Activated CD4-positive, CD25-positive, alpha-beta regulatory T cell treated with anti-CD3 and anti-CD28 coated beads, Interleukin-2, amount 50 U/mL, for 72 hours (primary cell): ENCODE measurements at regions not wholly inside any gene's neighbourhood (a gene's known extent, or its start where the extent isn't known, plus 50 kb on each side); places are given as distances from the start of the nearest gene placed in this dataset.
"Not testable (repeated sequence)": the region's sequence is repeated elsewhere in the genome, so short reads cannot be mapped to it uniquely, and the experiment has no call there.

Source experiments
- DNase-seq: peaks from one replicate; pipeline ENCODE4 v3.0.0; 2021

DNA sequence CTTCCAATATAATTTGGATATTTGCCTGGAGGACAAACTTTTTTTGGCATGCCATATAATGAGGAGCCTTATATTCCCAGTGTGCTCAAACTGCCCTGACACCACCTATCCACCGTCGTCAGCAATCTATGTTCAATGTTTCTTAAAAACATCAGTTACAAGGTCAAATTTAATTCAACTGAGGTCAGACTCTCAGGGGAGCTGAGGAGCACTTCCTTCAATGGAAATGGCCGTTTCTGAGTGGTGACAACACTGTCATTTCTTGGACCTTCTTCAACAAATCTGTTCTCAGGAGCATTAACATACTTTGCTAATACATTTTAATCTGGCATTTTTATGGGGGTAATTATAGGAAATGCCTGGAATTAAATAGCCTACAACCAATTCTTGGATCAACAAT lies 90.8 kb upstream of the FBXO28 start:
- not testable (repeated sequence) for DNase-seq

- not testable (repeated sequence) for DNase-seq
Observed at GRCh38 chr1:224022249-224022970, 91.5 kb upstream of the FBXO28 start.

DNA sequence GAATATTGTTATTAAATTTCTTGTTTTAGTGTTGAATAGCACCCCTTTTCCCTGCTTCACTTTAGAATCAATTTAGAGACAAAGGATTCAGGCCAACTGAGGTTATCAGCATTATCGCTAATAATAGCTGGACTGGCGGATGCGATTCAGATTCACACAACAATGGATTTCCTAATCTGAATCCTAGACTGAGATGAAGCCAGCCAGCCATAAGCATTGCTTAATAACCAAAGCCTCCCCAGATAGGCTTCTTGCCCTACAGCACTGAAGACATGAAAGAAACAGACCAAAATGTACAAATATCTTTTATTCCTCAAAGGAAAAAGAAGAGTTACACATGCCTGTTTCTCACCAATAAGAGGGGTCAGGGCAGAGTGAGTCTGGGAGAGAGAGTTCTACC lies 94.0 kb upstream of the FBXO28 start:
- DNase-seq, result not testable (repeated sequence)

GRCh38 chr1:224015782-224016181 lies 98.1 kb upstream of the FBXO28 start:
- not testable (repeated sequence) for DNase-seq

DNA sequence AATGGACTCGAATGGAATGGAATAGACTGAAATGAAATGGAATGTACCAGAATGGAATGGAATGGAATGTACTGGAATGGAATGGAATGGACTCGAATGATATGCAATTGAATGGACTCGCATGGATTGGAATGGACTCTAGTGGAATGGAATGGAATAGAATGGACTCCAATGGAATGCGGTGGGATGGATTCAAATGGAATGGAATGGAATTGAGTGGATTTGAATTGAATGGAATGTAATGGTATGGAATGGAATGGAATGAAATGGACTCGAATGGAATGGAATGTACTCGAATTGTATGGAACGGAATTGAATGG lies 99.6 kb upstream of the FBXO28 start:
- no peak for DNase-seq

- DNase-seq, result not testable (repeated sequence)
Observed at GRCh38 chr1:224013626-224014329, 100.1 kb upstream of the FBXO28 start.

DNA sequence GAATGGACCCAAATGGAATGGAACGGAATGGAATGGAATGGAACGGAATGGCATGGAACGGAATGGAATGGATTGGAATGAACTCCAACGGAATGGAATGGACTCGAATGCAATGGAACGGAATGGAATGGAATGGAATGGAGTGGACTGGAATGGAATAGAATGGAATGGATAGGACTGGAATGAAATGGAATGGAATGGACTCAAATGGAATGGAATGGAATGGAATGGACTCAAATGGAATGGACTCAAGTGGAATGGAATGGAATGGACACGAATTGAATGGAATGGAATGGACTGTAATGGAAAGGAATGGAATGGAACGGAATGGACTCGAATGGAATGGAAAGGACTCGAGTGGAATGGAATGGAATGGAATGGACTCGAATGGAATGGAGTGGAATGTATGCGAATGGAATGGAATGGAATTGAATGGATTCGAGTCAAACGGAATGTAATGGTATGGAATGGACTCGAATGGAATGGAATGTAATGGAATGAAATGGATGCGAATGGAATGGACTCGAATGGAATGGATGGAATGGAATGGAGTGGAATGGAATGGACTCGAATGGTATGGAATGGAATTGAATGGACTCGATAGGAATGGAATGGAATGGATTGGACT lies 101.0 kb upstream of the FBXO28 start:
- DNase-seq, result not testable (repeated sequence)

- not testable (repeated sequence) for DNase-seq
Observed at GRCh38 chr1:224012162-224012561, 101.7 kb upstream of the FBXO28 start.

GRCh38 chr1:224011751-224012150 lies 102.2 kb upstream of the FBXO28 start:
- not testable (repeated sequence) for DNase-seq

- DNase-seq, result not testable (repeated sequence)
Observed at GRCh38 chr1:224011153-224011552, 102.8 kb upstream of the FBXO28 start.

DNA sequence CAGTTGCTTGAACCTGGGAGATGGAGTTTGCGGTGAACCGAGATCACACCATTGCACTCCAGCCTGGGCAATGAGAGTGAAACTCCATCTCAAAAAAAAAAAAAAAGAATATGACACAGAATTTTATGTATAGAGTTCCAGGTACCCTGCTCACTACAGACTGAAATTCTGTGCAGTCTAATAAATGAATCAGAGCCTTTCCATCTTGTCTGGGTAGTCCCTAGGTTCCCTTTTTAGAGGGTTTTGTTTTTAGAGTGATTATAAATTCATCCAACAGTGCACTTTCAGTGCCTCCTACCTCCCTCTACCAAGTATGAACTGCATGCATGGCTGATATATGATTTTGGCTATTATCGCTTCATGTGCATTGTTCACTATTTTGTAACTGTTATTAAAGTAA lies 107.9 kb upstream of the FBXO28 start:
- DNase-seq, result not testable (repeated sequence)

DNA sequence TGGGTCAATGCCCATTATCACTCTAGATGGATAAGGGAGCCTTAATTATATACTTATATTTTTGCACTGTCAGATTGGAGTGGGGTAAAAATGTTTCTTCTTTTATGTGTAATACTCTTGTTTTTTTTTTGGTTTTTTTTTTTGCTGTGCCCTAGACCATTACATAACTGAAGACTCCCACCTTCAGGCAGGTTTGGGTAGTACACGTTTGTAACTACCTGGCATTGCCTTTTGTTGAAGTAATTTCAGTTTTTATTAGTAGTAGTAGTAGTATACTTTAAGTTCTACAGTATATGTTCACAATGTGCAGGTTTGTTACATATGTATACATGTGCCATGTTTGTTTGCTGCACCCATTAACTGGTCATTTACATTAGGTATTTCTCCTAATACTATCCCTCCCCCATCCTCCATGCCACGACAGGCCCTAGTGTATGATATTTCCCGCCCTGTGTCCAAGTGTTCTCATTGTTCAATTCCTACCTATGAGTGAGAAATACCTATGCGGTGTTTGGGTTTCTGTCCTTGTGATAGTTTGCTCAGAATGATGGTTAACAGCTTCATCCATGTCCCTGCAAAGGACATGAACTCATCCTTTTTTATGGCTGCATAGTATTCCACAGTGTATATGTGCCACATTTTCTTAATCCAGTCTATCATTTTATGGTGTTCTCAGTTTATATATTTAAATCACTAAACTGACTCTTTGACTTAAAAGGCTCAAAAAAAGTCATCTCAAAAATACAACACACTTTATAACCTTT lies 109.2 kb upstream of the FBXO28 start:
- DNase-seq, result not testable (repeated sequence)

DNA sequence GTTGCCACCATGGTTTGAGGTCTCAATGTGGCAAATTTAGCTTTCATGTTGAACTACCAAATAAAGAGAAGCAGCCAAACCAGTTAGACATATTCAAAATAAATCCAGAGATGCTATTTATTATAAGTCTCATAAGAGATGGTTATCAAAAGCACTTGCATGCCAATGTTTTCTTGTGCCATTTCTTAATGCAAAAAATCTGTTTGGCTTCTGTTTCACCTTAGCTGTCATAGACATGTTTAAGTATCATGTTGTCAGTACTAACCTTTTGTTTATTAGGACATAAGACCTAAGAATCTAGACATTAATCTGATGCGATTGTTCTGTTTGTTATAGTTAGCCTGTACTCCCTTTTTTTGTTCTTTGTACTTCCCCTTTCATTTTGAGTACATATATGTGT lies 110.0 kb upstream of the FBXO28 start:
- not testable (repeated sequence) for DNase-seq

- not testable (repeated sequence) for DNase-seq
Observed at GRCh38 chr1:224001757-224002156, 112.2 kb upstream of the FBXO28 start.

GRCh38 chr1:223999761-224000160 lies 114.2 kb upstream of the FBXO28 start:
- not testable (repeated sequence) for DNase-seq

DNA sequence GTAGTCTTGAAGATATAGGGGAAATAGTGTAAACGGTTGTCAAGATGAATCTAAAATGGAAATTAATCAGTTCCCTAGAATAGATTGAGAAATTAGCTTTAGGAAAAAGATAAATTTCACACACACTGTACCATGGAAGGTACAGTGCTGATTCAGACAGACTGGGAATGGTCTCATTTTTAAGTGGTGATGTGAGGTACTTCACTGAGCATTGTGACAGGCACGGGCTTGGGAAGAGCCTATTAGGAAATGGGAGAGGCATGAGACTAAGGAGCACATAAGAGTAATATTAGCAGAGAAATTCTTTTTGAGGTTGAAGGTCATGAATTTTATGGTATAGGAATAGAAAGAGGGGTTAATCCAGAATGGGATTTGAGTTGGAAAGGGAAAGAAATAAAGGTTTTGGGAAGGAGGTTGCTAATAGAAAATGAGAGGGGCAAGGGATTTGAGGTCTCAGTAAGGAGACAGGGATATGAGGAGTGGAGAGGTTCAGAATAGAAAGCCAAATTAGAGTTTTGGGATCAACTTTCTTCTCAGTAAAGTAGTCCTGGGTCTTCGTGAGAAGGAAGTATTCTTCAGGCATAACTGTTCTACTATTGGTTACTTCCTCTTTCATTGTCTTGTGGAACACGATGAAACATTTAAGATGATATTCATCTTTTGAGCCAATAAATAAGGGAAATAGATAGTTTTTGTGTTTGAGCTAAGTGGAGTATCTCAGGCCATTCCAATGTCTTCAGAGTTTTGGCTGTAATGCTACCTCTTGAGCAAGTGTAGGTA lies 115.0 kb upstream of the FBXO28 start:
- not testable (repeated sequence) for DNase-seq

DNA sequence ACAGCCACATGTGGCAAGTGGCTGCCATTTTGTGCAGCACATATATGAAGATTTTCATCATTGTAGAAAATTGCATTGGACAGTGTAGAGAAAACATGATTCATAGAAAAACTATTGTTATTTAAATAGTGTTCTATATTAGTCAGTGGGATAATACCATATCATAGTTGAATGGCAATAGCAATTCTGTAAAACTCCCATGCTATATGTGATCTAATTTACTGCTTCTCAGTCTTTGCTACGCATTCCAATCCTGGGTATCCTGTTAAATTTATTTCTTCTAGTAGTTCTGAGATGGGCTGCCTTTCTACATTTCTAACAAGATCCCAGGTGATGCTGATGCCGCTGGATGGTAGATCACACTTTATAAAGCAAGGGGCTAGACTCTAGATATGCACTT lies 117.5 kb upstream of the FBXO28 start:
- not testable (repeated sequence) for DNase-seq

DNA sequence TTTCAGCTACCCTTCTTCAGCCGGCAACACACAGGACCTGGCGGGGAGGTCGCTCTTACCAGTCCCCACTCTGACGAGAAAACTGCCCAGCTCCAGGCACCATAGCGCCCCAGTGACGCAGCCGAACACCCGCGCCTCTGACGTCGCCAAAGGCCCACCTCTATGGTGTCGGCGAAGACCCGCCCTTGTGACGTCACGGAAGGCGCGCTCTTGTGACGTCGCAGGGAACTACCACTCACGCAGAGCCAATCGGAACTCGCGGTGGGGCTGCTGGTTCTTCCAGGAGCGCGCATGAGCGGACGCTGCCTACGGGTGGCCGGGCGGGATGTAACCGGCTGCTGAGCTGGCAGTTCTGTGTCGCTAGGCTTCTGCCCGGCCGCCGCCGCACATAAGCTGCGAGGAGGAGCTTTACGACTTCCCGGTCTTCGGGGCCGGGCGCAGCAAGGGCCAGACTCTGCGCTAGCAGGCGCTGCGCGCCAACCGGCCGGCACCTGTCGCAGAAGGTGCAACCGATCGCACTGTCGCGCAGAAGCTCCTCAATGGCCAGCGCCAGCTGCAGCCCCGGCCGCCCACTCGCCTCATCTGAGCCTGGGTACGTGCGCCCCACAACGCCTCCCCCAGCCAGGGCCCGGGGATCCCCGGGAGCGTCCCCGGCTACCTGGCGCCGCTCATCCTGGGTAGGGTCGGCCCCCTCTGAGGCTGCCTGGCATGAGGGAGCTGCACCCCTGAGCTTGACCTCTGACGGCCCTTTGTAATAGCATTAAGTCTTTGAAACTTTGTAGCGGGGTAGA lies 121.3 kb upstream of the FBXO28 start:
- DNase-seq, result peak; percentile 99

GRCh38 chr1:223991297-223991857 lies 122.5 kb upstream of the FBXO28 start:
- not testable (repeated sequence) for DNase-seq

DNA sequence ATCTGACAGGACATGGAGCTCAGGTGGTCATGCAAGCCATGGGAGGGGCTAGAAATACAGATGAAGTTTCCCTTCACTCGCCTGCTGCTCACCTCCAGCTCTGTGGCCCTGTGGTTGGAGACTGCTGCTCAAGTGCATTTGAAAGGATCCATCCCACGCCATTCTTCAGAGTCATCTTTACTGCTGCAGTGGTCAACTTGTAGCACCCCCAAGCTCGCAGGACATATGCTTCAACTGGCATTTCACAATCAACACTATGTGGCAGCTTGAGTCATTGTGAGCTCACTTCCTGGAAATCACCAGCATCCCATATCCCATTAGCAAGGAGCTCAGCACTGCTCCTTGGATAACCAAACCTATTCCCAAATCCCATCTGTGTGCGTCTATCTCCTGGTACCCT lies 116.2 kb upstream of the TP53BP2 start:
- DNase-seq, result not testable (repeated sequence)

- DNase-seq, result not testable (repeated sequence)
Observed at GRCh38 chr1:223952801-223953200, 107.1 kb upstream of the TP53BP2 start.
